HG03097 (cell line): ENCODE measurements at regions not wholly inside any gene's neighbourhood (a gene's known extent, or its start where the extent isn't known, plus 50 kb on each side); places are given as distances from the start of the nearest gene placed in this dataset.

Experiments
- ATAC-seq: cut with Tn5 transposase; IDR thresholded peaks from one replicate; pipeline ENCODE4 v1.9.1; 2021; ENCODE audit not compliant: unreplicated experiment, low FRiP score

DNA sequence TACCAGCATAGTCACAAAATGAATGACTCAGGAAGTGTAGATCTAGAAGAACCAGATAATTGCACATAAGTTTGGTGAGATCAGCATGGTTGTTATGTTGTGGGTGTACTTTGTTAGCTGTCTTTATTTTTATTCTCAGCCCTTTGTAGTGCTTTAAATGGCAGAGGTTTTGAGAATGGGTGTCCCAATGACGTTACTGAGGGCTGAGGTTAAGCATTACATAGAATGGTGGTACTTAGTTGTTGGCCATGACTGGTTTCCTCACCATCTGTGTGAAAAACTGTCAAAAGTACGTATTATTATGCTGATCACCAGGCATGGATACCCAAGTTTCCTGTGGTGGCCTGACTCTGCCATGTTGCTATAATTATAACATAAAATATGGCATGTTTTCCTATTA lies 165.8 kb downstream of the UBE2E3 start:
- ATAC-seq, result no peak

DNA sequence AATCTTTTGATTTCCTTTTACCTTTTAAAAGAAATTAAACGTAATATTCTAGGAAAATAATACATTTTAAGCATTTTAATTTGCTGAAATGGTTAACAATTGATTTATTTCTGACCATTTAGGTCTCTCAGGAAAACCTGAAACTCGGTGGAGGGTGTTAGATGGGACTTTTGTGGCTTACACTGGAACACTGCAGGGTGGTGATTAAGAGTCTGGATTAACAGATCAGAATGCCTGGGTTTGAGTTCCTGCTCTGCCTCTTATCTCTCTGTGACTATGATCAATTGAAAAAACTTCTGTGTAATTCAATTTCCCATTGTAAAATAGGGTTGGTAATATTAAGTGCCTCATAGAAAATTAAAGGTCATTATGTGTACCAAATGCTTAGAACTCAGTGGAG lies 168.7 kb downstream of the UBE2E3 start:
- no peak for ATAC-seq

DNA sequence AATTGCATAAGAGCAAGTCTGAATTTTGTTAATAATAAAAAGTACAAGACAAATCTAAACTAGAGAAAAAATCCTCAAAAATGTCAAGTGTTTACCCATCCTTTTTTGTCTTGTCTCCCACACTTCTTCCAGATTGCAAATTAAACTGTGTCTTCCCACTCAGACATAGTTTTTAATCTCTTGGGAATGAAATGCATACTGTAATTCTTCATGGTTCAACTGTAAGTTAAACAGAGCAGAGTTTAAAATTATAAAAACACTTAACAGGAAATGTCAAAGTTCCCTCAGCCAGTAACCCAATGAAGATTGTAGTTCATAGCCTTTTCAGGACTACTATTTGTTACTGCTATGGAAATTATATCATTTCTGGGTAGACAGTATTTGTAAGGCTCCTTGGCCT lies 171.8 kb downstream of the UBE2E3 start:
- ATAC-seq, result no peak

DNA sequence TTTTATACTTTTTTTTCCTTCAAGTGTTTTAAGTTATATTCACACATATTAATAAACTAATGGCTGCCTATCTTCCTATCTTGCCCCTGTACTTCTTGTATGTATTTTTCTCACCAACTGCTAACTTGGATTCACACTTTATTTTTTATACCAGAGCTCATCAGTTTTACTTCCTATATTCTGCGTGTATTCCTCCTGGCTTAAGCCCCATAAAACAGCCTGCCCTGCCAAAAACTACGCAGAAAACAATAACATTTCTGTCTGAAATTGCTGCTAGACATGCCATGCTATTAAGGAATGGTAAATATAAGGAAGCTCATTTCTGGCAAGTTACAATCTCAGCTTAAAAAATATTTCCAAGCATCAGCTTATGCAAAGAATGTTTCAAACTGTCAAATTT lies 172.3 kb downstream of the UBE2E3 start:
- ATAC-seq, result no peak

DNA sequence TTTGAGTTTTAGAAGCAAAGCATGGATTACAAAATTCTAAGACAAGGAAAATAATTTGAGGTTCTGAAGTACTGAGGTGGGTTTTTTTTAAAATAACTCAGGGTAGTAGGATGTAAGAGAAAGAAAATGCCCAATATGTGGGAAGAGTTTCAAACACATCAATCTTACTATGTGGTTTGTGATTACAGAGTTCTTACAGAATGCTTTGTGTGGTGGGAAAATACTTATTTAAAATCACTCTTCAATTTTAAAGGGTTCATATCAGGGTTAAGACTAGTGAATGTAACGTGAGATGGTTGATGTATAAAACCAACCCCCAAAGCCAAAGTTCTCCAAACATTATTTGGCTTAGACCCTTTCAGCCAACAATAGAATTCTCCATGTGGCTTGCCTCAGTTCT lies 173.5 kb downstream of the UBE2E3 start:
- ATAC-seq, result no peak

DNA sequence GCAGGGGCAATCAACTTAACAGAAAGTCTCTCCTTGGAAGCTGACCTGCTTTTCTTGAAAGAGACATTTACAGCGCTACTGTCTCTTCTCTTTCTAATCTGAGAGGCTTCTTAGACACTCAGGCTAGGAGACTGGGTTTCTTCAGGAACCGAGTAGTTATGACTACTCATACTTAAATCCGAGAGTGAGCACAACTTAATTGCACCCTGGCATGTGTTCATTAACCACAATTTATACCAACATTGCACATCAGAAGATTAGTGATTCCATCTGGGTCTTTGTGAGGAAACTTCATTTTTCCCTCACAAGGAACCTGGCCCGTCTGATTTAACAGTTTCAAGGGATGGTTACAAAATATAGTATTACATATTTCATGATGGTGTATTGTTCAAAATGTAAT lies 176.9 kb downstream of the UBE2E3 start:
- ATAC-seq, result no peak

DNA sequence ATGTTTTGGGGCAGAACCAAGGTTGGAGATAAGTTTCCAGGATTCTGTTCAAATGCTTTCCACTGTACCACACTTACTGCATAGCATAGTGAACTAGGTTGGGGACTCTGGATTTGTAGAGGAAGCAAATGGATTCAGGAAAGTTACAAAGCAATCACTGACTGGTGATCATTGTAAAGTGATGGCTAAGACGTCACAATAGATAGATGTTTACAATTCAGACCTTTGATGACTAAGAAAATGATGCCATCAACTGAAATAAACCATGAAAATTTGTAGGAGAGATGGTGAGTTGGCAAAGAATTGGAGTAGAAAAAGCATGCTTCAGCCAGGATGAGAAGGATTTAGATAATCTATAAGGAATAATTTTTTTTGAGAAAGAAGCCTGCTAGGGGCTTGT lies 178.0 kb downstream of the UBE2E3 start:
- no peak for ATAC-seq

DNA sequence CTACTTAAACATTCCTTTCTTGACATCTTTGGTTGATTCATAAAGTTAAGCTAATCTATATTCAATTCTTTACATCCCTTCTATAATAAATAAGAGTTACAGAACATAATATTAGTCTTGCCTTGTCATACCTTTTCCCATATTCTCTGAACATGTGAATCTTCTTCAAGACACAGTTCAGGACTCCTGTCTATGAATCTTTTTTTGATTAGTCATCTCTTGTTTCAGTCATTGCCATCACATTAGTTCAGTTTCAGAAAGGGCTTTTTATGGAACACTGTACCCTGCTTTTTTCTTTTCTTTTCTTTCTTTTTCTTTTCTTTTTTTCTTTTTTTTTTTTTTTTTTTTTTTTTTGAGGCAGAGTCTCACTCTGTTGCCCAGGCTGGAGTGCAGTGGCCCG lies 181.2 kb downstream of the UBE2E3 start:
- ATAC-seq, result no peak

DNA sequence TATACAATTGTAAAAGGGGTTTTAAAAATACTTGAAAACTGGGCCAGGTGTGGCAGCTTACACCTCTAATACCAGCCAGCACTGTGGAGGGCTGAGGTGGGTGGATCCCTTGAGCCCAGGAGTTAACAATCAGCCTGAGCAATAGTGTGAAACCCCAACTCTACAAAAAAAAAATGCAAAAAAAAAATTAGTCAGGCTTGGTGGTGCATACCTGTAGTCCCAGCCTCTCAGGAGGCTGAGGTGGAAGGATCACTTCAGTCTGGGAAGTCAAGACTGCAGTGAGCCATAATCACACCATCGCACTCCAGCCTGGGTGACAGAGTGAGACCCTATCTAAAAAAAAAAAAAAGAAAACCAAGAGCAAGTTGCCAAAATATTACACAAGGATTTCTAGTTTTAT lies 182.7 kb downstream of the UBE2E3 start:
- ATAC-seq, result no peak

DNA sequence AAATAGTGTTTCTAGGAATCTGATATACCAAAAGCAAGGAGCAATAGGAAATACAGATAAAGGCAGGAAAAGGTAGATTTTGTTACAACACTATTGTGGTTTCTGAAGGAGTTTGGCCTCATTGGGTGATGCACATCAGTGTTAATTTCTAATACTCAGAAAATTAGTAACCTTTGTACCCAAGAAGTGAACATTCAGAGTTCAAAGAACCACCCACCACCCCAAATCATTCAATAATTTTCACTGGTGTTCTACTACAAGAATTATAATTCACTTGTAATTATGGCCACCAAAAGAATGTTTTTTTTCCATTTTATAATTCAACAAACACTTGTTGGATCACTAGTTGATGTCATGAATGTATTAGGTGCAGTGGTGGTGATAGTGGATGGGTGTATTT lies 183.3 kb downstream of the UBE2E3 start:
- no peak for ATAC-seq

DNA sequence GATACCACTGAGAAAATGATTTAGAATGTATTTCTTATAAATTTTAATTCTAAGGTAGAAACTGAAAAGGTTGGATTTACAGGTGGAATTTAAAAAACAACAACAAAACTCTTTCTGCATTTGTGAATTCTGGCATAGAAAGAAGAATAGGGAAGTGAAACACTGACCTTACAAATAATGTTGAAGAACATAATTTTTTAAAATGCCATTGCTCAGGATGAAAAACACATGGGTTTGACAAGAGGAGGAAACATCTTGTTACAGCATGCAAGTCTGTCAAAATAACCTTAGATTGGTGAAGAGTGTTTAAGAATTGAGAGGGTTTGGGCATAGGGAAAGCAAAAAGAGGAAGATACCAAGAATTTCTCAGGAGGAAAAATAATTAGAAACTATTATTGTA lies 184.3 kb downstream of the UBE2E3 start:
- no peak for ATAC-seq

DNA sequence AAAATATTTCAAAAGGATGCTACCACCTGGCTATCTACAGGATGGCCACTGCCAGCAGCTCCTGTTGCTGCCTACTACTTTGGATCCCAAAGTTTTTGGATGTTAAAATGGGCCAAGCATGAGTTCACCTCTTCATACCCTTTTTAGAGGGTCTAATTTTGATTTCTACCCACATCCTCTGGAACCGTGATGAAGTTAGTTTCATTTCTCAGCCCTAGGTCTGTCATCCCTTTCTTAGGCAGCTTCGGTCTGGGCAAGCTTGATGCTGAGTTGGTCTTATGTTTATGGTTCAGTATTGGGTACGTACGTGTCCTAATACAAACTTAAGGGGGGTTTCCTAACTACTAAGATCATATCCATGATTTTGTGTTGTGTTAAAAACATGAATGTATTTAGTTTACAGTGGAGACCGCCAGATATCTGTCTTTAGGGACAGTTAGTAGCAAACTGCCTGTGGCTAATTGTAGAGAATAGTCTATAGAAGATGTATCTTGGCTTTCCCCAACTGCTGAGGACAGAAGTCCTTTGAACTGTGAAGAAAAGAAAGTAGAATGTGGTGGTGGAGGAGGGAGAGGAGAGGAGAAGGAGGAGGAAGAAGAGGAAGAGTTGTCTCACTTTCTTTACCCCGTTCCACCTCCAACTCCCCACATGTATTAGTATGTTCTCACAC lies 184.9 kb downstream of the UBE2E3 start:
- peak; percentile 63 for ATAC-seq

DNA sequence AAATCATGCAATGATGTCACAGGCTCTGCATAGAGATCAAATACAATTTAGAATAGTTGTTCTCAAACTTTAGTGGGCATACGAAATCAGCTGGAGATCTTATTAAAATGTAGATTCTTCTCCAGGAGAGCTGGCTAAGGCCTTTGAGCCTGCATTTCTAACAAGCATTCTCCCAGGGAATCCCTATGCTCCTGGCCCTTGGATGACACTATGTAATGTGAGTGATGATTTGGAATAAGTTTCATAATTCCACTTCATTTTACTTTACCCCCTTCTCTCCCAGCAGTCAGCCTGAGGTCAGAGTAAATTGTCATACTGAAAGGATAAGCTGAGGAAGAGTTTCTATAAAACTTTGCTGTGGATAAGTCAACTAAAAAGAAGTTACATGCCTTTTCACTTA lies 189.1 kb downstream of the UBE2E3 start:
- no peak for ATAC-seq

DNA sequence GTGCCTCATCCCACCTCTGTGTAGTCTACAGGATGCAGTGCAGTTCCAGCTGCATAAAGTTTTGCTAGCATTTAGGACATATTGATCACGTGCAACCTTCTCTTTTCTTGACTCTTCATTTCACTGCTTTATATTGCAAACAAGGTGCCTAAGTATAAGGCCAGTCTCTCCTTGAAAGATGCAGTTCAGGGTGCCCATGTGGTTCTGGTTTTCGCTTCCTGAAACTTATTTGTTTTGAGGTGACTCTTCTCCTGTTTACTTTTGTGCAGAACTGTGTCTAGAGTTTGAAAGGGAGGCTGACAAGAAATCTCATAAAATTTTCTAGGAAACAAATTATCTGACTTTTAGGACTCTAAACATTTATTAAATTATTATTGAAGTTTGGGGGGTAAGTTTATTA lies 189.9 kb downstream of the UBE2E3 start:
- no peak for ATAC-seq

DNA sequence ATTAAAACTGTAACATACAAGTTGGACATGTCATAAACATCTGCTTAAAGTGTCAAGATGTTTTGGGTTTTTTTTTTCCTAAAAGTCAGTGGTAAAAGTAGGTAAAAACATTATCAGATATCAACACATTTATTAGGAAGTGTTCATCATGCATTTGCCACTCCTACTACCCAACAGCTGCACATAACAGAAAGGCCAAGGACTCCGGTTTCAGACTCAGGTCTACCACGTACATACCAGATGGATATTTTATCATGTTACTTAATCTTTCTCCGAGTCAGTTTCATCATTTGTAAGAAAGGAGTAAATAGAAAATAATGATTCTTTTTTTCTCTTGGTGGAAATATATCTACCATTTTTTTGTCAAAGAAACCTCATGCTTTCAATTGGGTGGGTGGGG lies 192.3 kb downstream of the UBE2E3 start:
- no peak for ATAC-seq

DNA sequence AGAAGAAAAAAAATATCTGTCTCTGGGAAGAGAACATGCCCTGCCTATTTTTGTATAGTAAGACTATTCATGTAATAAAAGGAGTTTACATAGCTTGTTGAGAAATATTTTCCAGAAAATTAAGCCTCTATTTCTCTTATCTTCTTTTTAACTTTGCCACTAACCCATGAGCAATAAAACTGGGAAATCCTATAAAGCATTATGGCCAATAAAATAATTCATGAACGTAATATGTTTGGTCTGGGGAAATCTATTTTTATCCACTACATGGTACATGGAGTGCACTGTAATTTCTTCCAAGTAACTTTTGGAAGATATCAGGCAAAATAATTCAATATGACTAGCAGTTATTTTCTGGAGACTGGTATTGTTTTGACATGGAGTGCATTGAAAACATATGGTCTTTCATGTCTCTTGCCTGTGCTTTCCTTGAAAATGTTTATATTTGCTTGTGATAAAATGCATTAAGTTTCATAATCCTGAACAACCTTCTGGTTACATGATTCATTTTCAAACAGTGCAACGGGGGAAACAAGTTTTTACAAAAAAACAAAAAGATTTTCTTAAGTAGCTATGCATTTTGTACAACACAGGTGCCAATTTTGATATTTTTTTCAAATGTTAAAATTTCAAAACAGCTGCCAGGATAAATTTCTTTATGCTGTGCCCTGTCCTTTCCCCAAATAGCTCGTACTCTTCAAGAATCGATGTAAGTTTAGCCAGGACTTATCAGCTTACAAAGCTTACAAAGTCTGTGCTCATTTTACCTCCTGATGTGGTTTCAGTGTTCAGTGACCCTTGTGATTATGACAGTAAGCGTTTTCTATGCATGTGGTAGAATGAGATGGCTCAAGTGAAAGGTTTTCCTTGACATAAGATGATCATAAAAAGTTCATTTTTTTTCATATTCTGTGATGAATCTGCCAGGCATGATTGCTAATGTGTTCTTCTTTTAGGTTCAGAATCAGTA lies 194.5 kb downstream of the UBE2E3 start:
- ATAC-seq, result no peak

DNA sequence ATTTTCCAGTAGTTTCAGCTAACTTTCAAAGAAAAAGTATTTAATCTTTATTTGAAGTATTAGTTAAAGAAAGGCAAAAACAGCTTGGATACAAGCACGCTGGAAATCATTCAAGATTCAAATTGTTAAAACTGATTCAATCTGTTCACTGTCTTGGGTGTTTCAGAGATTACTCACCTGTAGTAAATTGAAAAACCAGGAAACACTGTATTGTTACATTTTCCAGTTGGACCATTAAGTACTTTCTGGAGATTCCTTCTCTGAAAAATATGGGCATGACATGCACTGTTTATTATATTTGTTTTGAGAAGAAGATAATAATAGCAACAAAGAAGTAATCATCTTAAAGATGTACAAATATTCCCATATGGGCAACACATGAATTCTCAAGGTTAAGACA lies 196.1 kb downstream of the UBE2E3 start:
- ATAC-seq, result no peak

DNA sequence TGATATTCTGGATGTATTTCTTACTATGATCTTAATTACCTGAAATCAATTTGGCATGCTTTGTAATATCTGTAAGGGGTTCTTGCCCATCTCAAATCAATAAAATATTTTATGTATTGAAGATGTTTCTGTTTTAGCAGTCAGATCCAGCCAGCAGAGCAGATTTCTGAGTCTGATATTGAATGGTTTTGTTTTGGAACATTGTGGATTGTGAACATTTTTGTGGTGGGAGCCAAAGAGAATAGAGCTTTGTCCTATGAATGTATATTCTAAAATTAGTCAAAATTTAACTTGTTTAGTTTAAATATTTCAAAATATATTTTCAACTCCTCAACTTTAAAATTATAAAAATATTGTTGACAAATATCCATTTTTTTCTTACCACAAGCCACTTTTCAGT lies 197.0 kb downstream of the UBE2E3 start:
- no peak for ATAC-seq

DNA sequence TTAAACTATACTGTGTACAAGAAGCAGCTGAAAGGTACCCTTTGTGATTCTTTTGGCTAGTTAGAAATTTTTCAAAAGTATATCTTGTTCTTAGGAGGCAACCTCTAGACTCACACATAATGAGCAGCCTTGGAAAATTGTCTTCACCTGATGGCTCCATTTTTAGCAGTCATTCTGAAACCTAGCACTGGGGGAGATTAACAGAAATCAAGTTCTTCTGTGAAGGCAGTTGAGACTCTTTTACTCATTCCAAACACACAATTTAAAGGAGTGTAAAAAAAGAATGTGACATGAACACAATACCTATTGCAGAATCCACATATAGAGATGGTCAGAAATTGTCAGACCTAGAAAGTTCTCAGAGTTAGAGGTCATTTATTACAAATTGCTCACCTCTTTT lies 197.7 kb downstream of the UBE2E3 start:
- no peak for ATAC-seq

DNA sequence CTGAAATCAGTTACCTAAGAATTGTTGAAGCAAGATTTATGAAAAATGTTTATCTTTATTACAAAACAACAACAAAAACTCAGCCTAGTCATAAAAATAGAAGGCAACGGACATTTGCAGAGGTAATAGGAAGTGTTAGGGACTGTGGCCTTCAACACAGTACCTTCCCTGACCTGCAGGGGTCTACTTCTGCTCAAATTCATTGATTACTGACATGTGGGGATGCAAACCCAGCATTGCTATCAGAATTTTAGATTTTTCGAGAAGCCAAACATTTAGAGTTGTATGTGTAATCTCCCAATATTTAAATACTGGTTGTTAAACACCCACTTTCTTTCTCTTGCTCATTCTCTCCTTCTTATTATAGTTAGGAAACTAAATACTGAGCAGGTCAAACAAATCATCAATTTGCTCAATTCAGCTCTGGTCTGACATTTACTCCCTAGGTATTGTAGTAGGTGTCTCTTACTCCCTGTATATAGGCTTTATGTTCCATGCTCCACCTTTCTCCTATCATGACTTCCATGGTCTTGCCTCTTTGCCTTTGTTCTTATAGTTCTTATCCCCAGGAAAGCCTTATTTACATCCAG lies 198.5 kb downstream of the UBE2E3 start:
- ATAC-seq, result peak; percentile 73

DNA sequence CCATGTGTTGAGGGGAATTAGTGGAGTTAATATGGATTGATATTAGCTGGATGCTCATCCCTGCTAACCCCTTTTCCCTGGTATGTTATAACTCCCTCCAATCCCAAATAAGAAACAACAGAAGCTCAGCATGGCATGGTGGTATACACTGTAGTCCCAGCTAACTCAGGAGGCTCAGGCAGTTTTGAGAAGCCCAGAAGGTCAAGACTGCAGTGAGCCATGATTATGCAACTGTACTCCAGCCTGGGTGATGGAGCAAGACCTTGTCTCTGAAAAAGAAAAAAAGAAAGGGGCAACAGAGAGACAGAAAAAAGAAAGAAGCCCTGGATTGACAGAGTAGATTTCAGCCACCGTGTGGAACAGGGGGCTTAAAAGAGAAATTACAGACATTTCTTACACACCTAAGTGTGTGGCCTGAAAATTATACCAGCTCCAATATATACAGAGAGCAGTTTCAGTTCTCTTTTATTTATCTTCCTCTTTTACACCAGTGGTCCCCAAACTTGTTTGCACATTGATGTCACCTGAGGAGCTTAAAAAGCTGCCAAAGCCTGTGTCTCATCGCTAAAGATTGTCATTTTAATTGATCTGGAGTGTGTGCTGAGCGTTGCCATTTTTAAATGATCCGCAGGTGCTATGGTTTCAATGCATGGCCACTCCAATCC lies 203.6 kb downstream of the UBE2E3 start:
- ATAC-seq, result peak; percentile 93
